ENCODE measurements at regions not wholly inside any gene's neighbourhood (a gene's known extent, or its start where the extent isn't known, plus 50 kb on each side); places are given as distances from the start of the nearest gene placed in this dataset.
"Not testable (repeated sequence)": the region's sequence is repeated elsewhere in the genome, so short reads cannot be mapped to it uniquely, and the experiment has no call there.

DNA sequence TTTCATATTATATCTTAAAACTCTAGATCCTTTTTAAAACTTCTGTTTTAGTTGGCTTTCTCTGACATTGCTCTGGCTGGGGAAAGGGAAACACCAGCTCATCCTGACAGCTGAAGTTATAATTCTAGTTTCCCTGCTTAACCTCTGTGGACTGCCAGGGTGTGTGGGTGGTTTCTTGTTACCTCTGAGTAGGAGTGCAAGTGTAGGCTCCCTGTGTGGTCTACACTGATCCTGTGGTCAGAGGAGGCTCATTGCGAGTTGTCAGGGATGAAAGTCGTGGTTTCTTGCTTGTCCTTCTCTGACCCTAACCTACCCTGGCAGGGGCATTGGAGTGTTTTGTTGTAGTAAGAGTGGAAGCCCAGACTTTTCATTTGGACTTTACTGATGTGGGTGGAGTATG is 221.0 kb downstream of the UTP18 start:
- Histone ChIP-seq H3K9me3 (ENCODE audit: low read length) (peaks cover 12% of the 10 kb centered on the region), H3F3A (ENCODE audit: low read length, unreplicated experiment) (no peaks in the 10 kb centered on the region), H4K20me1 (ENCODE audit: low read length) (no peaks in the 10 kb centered on the region), H3K27me3 (ENCODE audit: low read length) (peaks cover 22% of the 10 kb centered on the region), H3K9ac (ENCODE audit: low read length) (no peak overlapping the region), H3K4me2 (ENCODE audit: low read length) (no peak overlapping the region), H3K36me3 (ENCODE audit: low read depth, low read length) (no peaks in the 10 kb centered on the region), H3K79me2 (ENCODE audit: low read length) (no peaks in the 10 kb centered on the region), H3K4me3 (ENCODE audit: low read length) (no peak overlapping the region), H3K27ac (ENCODE audit: low read length) (no peak overlapping the region), H3K9me2 (replicated peaks; ENCODE audit: low read length) (no peaks in the 10 kb centered on the region), H2AFZ (ENCODE audit: low read length) (no peak overlapping the region), H3K4me1 (ENCODE audit: insufficient read depth, low read length) (no peaks in the 10 kb centered on the region)
- CTCF ChIA-PET: no interaction called here
- intact Hi-C loops (cut with micrococcal nuclease): no loop called here
- ATAC-seq: no peak
- POLR2A ChIA-PET (ENCODE audit: unreplicated experiment): no interaction called here
- no peak for TF ChIP-seq EZH2phosphoT487 (IDR thresholded peaks at IDR 0.05; ENCODE audit: borderline replicate concordance, low read length)
- TF ChIP-seq EZH2 (IDR thresholded peaks at IDR 0.05; ENCODE audit: low read length, unreplicated experiment): no peak
- TF ChIP-seq, protein P1, sequence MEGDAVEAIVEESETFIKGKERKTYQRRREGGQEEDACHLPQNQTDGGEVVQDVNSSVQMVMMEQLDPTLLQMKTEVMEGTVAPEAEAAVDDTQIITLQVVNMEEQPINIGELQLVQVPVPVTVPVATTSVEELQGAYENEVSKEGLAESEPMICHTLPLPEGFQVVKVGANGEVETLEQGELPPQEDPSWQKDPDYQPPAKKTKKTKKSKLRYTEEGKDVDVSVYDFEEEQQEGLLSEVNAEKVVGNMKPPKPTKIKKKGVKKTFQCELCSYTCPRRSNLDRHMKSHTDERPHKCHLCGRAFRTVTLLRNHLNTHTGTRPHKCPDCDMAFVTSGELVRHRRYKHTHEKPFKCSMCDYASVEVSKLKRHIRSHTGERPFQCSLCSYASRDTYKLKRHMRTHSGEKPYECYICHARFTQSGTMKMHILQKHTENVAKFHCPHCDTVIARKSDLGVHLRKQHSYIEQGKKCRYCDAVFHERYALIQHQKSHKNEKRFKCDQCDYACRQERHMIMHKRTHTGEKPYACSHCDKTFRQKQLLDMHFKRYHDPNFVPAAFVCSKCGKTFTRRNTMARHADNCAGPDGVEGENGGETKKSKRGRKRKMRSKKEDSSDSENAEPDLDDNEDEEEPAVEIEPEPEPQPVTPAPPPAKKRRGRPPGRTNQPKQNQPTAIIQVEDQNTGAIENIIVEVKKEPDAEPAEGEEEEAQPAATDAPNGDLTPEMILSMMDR (conservative IDR thresholded peaks at IDR 0.05; ENCODE audit: low read depth, low read length): no peak
- BruUV-seq (replicated peaks): no TSS peak
- no peak for DNase-seq

- intact Hi-C loops (cut with micrococcal nuclease); H3K4me1 ChIP-seq (ENCODE audit: insufficient read depth, low read length); H3K4me2 ChIP-seq (ENCODE audit: low read length); H3K27ac ChIP-seq (ENCODE audit: low read length); DNase-seq; H3K9ac ChIP-seq (ENCODE audit: low read length); H3K79me2 ChIP-seq (ENCODE audit: low read length); H2AFZ ChIP-seq (ENCODE audit: low read length); ATAC-seq; H3K9me2 ChIP-seq (replicated peaks; ENCODE audit: low read length); H3K36me3 ChIP-seq (ENCODE audit: low read depth, low read length); POLR2A ChIA-PET (ENCODE audit: unreplicated experiment); CTCF ChIA-PET; BruUV-seq (replicated peaks); H3K4me3 ChIP-seq (ENCODE audit: low read length); H3F3A ChIP-seq (ENCODE audit: low read length, unreplicated experiment); H4K20me1 ChIP-seq (ENCODE audit: low read length): not testable (repeated sequence)
- Histone ChIP-seq H3K27me3 (ENCODE audit: low read length) (peaks cover 15% of the 10 kb centered on the region; the same call in 1 of the 2 replicates), H3K9me3 (ENCODE audit: low read length) (peaks cover 12% of the 10 kb centered on the region)
Observed at GRCh38 chr17:51482248-51482647, 221.9 kb downstream of the UTP18 start.

DNA sequence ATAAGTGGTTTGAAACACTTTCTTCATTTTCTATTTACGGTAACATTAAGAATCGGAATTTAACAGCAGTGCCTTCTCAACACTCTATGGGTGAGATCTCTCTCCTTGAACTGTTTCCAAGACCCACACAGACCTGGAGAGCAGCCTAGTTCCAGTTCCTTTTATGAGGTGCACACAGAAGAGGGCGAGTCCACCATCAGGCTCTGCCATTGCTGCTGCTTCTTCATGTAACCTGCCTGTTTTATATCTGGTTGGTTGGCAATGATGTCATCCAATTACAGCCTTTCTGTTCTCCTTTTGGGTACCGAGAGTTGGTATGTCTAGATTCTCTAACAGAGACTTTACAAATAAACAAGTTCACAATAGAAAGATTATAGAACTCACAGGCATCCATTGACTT is 225.7 kb downstream of the UTP18 start:
- no peaks in the 10 kb centered on the region for H4K20me1 ChIP-seq (ENCODE audit: low read length)

More for the DNA sequence above, 225.7 kb downstream of the UTP18 start:
- H3K36me3 ChIP-seq (ENCODE audit: low read depth, low read length): no peaks in the 10 kb centered on the region
- no peak overlapping the region for H2AFZ ChIP-seq (ENCODE audit: low read length)
- H3K9me3 ChIP-seq (ENCODE audit: low read length): peaks cover 6% of the 10 kb centered on the region
- intact Hi-C loops (cut with micrococcal nuclease): no loop called here
- DNase-seq: no peak
- H3K4me2 ChIP-seq (ENCODE audit: low read length): no peak overlapping the region
- ChIA-PET POLR2A (ENCODE audit: unreplicated experiment) (no interaction called here), CTCF (no interaction called here)
- no peak for ATAC-seq
- H3K27me3 ChIP-seq (ENCODE audit: low read length): peaks cover 2% of the 10 kb centered on the region; the same call in 1 of the 2 replicates
- no peaks in the 10 kb centered on the region for H3K4me1 ChIP-seq (ENCODE audit: insufficient read depth, low read length)
- no peak overlapping the region for H3K9ac ChIP-seq (ENCODE audit: low read length)
- no peaks in the 10 kb centered on the region for H3F3A ChIP-seq (ENCODE audit: low read length, unreplicated experiment)
- H3K4me3 ChIP-seq (ENCODE audit: low read length): no peak overlapping the region
- H3K27ac ChIP-seq (ENCODE audit: low read length): no peak overlapping the region
- TF ChIP-seq EZH2phosphoT487 (IDR thresholded peaks at IDR 0.05; ENCODE audit: borderline replicate concordance, low read length) (no peak), EZH2 (IDR thresholded peaks at IDR 0.05; ENCODE audit: low read length, unreplicated experiment) (no peak)
- TF ChIP-seq, protein P1 (conservative IDR thresholded peaks at IDR 0.05; ENCODE audit: low read depth, low read length): no peak
- H3K79me2 ChIP-seq (ENCODE audit: low read length): no peaks in the 10 kb centered on the region
- H3K9me2 ChIP-seq (replicated peaks; ENCODE audit: low read length): no peaks in the 10 kb centered on the region
- BruUV-seq (replicated peaks): no TSS peak
